ENCODE measurements at regions not wholly inside any gene's neighbourhood (a gene's known extent, or its start where the extent isn't known, plus 50 kb on each side); places are given as distances from the start of the nearest gene placed in this dataset.

DNA sequence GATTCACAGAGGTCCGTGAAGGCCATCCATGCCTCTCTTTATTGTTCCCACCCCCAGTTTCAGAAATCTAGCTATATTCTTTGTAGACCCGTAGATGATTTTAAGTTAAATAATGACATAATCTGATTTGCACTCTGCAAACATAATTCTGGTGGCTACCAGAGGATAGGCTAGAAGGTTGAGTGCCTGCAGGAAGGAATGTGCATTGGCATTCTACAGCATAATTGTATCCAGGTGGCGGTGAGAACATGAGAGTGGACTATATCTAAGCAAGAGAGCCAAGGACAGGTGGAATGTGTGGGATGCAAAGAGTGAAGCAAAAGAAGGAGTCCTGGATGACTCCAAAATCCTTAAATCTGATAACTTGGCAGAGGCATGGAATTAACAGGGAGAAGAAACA, 298.5 kb upstream of the MME start:
- H3K36me3 ChIP-seq = no peaks in the 10 kb centered on the region
- 73 to 79% methylated on average over 3 of the region's 3 CpGs for WGBS, 2 donors
- no peaks in the 10 kb centered on the region for H3K9me3 ChIP-seq

DNA sequence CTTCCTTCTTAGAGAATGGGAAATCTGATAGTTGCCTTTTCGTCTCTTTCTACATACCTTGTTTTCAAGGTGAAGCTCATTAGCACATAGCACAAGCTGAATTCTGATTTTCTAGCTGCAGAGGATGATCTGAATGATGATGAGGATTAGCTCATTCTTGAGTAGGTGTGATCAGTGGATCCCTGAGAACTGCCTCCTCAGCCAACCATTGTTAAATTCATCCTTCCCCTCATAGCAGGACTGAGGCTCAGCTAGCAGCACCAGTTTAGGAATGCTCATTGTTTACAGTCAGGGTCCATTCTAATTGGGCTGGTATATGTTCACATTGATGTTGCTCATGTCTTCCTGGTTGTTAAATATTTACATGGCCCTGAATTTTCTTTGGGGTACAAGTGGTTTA, 299.9 kb upstream of the MME start:
- 76 to 90% methylated on average over 1 of the region's 1 CpG for WGBS, 2 donors
- Histone ChIP-seq H3K36me3 (no peaks in the 10 kb centered on the region), H3K27me3 (no peaks in the 10 kb centered on the region), H3K9me3 (no peaks in the 10 kb centered on the region), H3K4me1 (peaks cover 0 to 8% (median 1%) of the 10 kb centered on the region in 4 donors), H3K4me3 (no peak overlapping the region), H3K27ac (no peak overlapping the region)
- TF ChIP-seq, protein P1, sequence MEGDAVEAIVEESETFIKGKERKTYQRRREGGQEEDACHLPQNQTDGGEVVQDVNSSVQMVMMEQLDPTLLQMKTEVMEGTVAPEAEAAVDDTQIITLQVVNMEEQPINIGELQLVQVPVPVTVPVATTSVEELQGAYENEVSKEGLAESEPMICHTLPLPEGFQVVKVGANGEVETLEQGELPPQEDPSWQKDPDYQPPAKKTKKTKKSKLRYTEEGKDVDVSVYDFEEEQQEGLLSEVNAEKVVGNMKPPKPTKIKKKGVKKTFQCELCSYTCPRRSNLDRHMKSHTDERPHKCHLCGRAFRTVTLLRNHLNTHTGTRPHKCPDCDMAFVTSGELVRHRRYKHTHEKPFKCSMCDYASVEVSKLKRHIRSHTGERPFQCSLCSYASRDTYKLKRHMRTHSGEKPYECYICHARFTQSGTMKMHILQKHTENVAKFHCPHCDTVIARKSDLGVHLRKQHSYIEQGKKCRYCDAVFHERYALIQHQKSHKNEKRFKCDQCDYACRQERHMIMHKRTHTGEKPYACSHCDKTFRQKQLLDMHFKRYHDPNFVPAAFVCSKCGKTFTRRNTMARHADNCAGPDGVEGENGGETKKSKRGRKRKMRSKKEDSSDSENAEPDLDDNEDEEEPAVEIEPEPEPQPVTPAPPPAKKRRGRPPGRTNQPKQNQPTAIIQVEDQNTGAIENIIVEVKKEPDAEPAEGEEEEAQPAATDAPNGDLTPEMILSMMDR (IDR thresholded peaks at IDR 0.05) = no peak
- TF ChIP-seq POLR2AphosphoS5 (IDR thresholded peaks at IDR 0.05) (no peak), EP300 (IDR thresholded peaks at IDR 0.05) (no peak), POLR2A (IDR thresholded peaks at IDR 0.05) (no peak)
- no peak for ATAC-seq (ENCODE audit: low FRiP score in 2 of 2)
- no peak for DNase-seq

More for the DNA sequence above, 298.5 kb upstream of the MME start:
- Histone ChIP-seq H3K27me3 (no peaks in the 10 kb centered on the region), H3K4me3 (no peak overlapping the region), H3K27ac (no peak overlapping the region), H3K4me1 (peaks cover 0 to 8% (median 1%) of the 10 kb centered on the region in 4 donors)
- no peak for DNase-seq
- ATAC-seq (ENCODE audit: low FRiP score in 2 of 2) = no peak
- TF ChIP-seq, protein P1 (IDR thresholded peaks at IDR 0.05) = no peak
- TF ChIP-seq POLR2A (IDR thresholded peaks at IDR 0.05) = no peak
- TF ChIP-seq EP300 (IDR thresholded peaks at IDR 0.05) = no peak
- TF ChIP-seq POLR2AphosphoS5 (IDR thresholded peaks at IDR 0.05) = no peak

DNA sequence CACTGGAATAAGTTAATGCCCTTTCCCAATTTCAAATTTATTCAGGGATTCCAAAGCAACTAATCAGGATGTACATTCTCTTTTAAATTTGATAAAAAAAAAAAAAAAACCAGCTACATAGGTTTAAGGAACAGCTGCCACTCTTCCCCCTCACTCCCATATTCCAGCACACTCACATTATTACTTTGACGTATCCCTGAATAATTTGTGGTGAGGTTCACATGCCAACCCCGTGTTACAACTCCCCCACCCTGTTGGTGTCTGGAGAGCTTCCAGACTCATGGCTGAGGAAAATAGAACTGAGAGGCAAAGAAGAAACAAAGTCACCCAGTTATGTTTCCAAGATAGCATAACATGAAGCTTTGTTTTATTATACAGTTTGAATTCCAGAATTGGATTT, 300.5 kb upstream of the MME start:
- no peak for TF ChIP-seq EP300 (IDR thresholded peaks at IDR 0.05)
- TF ChIP-seq POLR2A (IDR thresholded peaks at IDR 0.05) = no peak
- TF ChIP-seq POLR2AphosphoS5 (IDR thresholded peaks at IDR 0.05) = no peak
- TF ChIP-seq, protein P1 (IDR thresholded peaks at IDR 0.05) = no peak
- no peak overlapping the region for H3K27ac ChIP-seq
- H3K27me3 ChIP-seq = no peaks in the 10 kb centered on the region
- no peaks in the 10 kb centered on the region for H3K36me3 ChIP-seq
- peaks cover 0 to 8% (median 1%) of the 10 kb centered on the region in 4 donors for H3K4me1 ChIP-seq
- H3K4me3 ChIP-seq = no peak overlapping the region
- 19 to 26% methylated on average over 2 of the region's 2 CpGs for WGBS, 2 donors
- H3K9me3 ChIP-seq = no peaks in the 10 kb centered on the region
- peak in 1 of 2 donors; percentile 37 for DNase-seq
- peak in 1 of 2 donors; percentile 54 for ATAC-seq (ENCODE audit: low FRiP score in 2 of 2)

DNA sequence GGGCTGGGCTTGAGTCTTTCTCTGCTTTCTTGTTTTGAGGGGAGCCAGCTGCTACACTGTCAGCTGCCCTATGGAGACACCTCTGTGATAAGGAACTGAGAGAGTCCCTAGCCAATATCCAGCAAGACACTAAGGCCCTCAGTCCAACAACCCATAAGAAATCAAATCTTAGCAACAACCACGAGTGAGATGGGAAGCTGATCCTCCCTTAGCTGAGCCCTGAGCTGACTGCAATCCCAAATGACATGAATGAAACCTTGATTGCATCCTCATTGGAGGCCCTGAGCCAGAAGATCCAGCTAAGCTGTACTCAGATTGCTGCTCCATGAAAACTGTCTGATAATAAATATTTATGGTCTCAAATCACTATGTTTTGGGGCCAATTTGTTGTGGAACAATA, 302.1 kb upstream of the MME start:
- Histone ChIP-seq H3K36me3 (no peaks in the 10 kb centered on the region), H3K4me3 (no peak overlapping the region), H3K4me1 (peaks cover 0 to 8% (median 1%) of the 10 kb centered on the region in 4 donors), H3K27ac (no peak overlapping the region), H3K27me3 (no peaks in the 10 kb centered on the region), H3K9me3 (no peaks in the 10 kb centered on the region)
- TF ChIP-seq POLR2AphosphoS5 (IDR thresholded peaks at IDR 0.05) (no peak), POLR2A (IDR thresholded peaks at IDR 0.05) (no peak), EP300 (IDR thresholded peaks at IDR 0.05) (no peak)
- TF ChIP-seq, protein P1 (IDR thresholded peaks at IDR 0.05) = no peak
- 92% methylated on average over 1 of the region's 1 CpG; no CpG with 5 or more reads in 1 of the 2 donors for WGBS, 2 donors
- DNase-seq (no peak), ATAC-seq (ENCODE audit: low FRiP score in 2 of 2) (peak in 1 of 2 donors; percentile 46)

DNA sequence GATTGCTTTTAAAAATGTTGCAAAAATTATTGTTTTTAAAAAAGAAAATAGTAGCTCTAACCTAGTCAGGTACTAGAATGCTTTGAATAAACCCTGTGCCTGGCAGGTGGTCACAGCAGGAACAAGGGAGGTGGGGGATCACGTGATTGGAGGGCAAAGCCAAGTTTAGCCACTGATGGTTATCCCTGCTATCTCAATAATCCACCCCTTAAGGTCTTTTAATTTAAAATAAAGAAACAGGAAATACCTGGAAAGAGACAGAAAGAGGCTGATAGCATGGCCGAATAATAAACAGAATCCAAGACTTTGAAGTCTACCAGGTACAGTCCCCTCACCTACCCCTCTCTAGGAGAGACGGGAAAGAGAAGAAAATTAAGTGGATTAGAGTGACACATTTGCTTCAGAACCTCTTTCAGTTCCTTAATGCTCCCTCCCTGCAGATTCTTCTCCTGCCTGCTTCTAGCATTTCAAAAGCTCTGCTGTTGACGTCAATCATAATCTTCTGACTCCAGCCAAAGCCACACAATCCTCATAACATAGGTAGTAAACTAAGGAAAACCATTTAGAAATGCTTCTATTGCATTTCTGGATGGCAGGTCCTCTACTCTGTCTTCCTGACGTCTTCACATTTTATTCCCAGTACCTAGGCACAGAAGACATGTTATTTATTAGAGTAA, 303.4 kb upstream of the MME start:
- DNase-seq = no peak
- Histone ChIP-seq H3K36me3 (no peaks in the 10 kb centered on the region), H3K4me1 (peaks cover 0 to 5% (median 0%) of the 10 kb centered on the region in 4 donors), H3K27ac (no peak overlapping the region), H3K27me3 (no peaks in the 10 kb centered on the region), H3K4me3 (no peak overlapping the region), H3K9me3 (no peaks in the 10 kb centered on the region)
- WGBS, 2 donors = 47 to 48% methylated on average over 5 of the region's 5 CpGs
- ATAC-seq (ENCODE audit: low FRiP score in 2 of 2) = no peak
- peak in 1 of 4 donors; percentile 16 for TF ChIP-seq POLR2A (IDR thresholded peaks at IDR 0.05)
- TF ChIP-seq POLR2AphosphoS5 (IDR thresholded peaks at IDR 0.05) = no peak

Data from upper lobe of left lung (tissue), 6 donors.